Endothelial cell of umbilical vein (primary cell): ENCODE measurements at regions not wholly inside any gene's neighbourhood (a gene's known extent, or its start where the extent isn't known, plus 50 kb on each side); places are given as distances from the start of the nearest gene placed in this dataset.

Experiments used
- CTCF ChIP-seq, 2 donors: IDR thresholded peaks; 1 replicate in 1 of 2; 2 replicates in 1 of 2; pipeline ENCODE4 v1.5.1; 2011; ENCODE audit warnings: low read length in 2 of 2, mild to moderate bottlenecking in 2 of 2, moderate library complexity in 2 of 2, control low read depth in 1 of 2, inconsistent platforms in 1 of 2, low read depth in 1 of 2; ENCODE audit not compliant: insufficient read depth in 1 of 2; ENCODE audit errors: extremely low read depth in 1 of 2
- EZH2 ChIP-seq: IDR thresholded peaks from 2 replicates; pipeline ENCODE4 v1.6.1; 2012; ENCODE audit warnings: borderline replicate concordance, low read depth, mild to moderate bottlenecking, moderate library complexity, low read length, inconsistent platforms; ENCODE audit not compliant: severe bottlenecking
- FOS ChIP-seq: IDR thresholded peaks from 2 replicates; pipeline ENCODE4 v1.6.1; 2011; ENCODE audit warnings: mild to moderate bottlenecking, low read length, moderate library complexity, borderline replicate concordance; ENCODE audit not compliant: insufficient read depth
- GATA2 ChIP-seq: IDR thresholded peaks from 2 replicates; pipeline ENCODE4 v1.7.0; 2011; ENCODE audit warnings: low read depth, mild to moderate bottlenecking, moderate library complexity, mixed read lengths, low read length; ENCODE audit not compliant: insufficient read length, insufficient read depth
- JUN ChIP-seq: IDR thresholded peaks from 2 replicates; pipeline ENCODE4 v1.6.1; 2011; ENCODE audit warnings: borderline replicate concordance, low read depth; ENCODE audit not compliant: insufficient read length, insufficient read depth
- MAX ChIP-seq: IDR thresholded peaks from 2 replicates; pipeline ENCODE4 v1.6.1; 2011; ENCODE audit not compliant: insufficient read depth, insufficient read length
- MYC ChIP-seq: IDR thresholded peaks from one replicate; pipeline ENCODE4 v1.6.1; 2011; ENCODE audit warnings: mild to moderate bottlenecking, low read depth, low read length
- POLR2A ChIP-seq: IDR thresholded peaks from 2 replicates; pipeline ENCODE4 v1.6.1; 2012; ENCODE audit warnings: low read depth, mild to moderate bottlenecking, control low read depth, low read length
- POLR2AphosphoS5 ChIP-seq: IDR thresholded peaks from 2 replicates; pipeline ENCODE4 v1.6.1; 2012; ENCODE audit warnings: low read depth, mild to moderate bottlenecking, control low read depth, low read length, moderate library complexity; ENCODE audit not compliant: insufficient read depth

- TF ChIP-seq CTCF (IDR thresholded peaks at IDR 0.05; ENCODE audit: extremely low read depth in 1 of 2, insufficient read depth in 1 of 2, low read depth in 1 of 2, low read length in 2 of 2) (no peak), POLR2A (no peak), POLR2AphosphoS5 (no peak), EZH2 (no peak), MYC (no peak), MAX (no peak), JUN (no peak), FOS (no peak), GATA2 (no peak)
These were observed 83.8 kb upstream of the RASGEF1B start for GRCh38 chr4:81555489-81555888.
